ENCODE measurements at regions not wholly inside any gene's neighbourhood (a gene's known extent, or its start where the extent isn't known, plus 50 kb on each side); places are given as distances from the start of the nearest gene placed in this dataset.

- TF ChIP-seq CTCF (IDR thresholded peaks at IDR 0.05; ENCODE audit: borderline replicate concordance, extremely low read depth, insufficient read depth) = no peak
- no peak overlapping the region for H3K9ac ChIP-seq (ENCODE audit: low read length in 3 of 3)
- FAIRE-seq (no peak), DNase-seq (no peak)
- H3K4me3 ChIP-seq (ENCODE audit: low read length in 3 of 3) = no peak overlapping the region
- intact Hi-C loops (cut with DNase I) = no loop called here
- H3K4me1 ChIP-seq (ENCODE audit: control insufficient read depth in 2 of 3, insufficient read depth in 2 of 3, low read depth in 1 of 3, low read length in 3 of 3) = no peaks in the 10 kb centered on the region
- no peaks in the 10 kb centered on the region for H3K9me3 ChIP-seq (ENCODE audit: control insufficient read depth in 2 of 3, insufficient read depth in 1 of 3, low read length in 3 of 3)
- no peaks in the 10 kb centered on the region for H3K27me3 ChIP-seq (ENCODE audit: control insufficient read depth, insufficient read depth, low read length)
- no peak overlapping the region for H3K27ac ChIP-seq (ENCODE audit: low read depth in 2 of 2, low read length in 2 of 2)
- H3K36me3 ChIP-seq (ENCODE audit: control insufficient read depth in 2 of 3, insufficient read depth in 3 of 3, low read length in 3 of 3) = no peaks in the 10 kb centered on the region
These were observed 396.9 kb upstream of the CADM1 start for GRCh38 chr11:115901069-115901468.

DNA sequence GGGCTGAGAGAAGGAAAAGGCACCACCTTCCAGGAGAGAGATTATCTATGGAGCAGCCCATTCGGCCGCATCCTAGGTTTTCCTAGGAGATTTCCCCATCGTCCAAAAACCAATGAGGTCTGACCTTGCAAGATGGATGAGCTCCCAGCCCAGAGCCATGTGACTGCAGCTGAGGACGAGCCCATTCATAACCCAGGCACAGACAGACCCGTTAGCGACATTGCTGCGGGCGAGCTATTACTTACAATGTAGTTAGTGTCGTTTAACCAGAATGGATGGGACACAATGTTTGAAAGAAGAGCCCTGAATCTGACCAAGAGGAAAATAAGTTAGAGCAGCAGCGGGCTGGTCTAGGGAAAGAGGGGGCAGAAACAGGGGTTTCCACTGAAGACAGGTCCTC, 395.9 kb upstream of the CADM1 start:
- no peak for TF ChIP-seq CTCF (IDR thresholded peaks at IDR 0.05; ENCODE audit: borderline replicate concordance, extremely low read depth, insufficient read depth)
- Histone ChIP-seq H3K9ac (ENCODE audit: low read length in 3 of 3) (no peak overlapping the region), H3K27ac (ENCODE audit: low read depth in 2 of 2, low read length in 2 of 2) (no peak overlapping the region), H3K27me3 (ENCODE audit: control insufficient read depth, insufficient read depth, low read length) (no peaks in the 10 kb centered on the region), H3K9me3 (ENCODE audit: control insufficient read depth in 2 of 3, insufficient read depth in 1 of 3, low read length in 3 of 3) (no peaks in the 10 kb centered on the region), H3K4me3 (ENCODE audit: low read length in 3 of 3) (no peak overlapping the region), H3K36me3 (ENCODE audit: control insufficient read depth in 2 of 3, insufficient read depth in 3 of 3, low read length in 3 of 3) (no peaks in the 10 kb centered on the region), H3K4me1 (ENCODE audit: control insufficient read depth in 2 of 3, insufficient read depth in 2 of 3, low read depth in 1 of 3, low read length in 3 of 3) (no peaks in the 10 kb centered on the region)
- intact Hi-C loops (cut with DNase I) = no loop called here
- no peak for FAIRE-seq
- no peak for DNase-seq

GRCh38 chr11:115897707-115898106, 393.5 kb upstream of the CADM1 start:
- no peak for FAIRE-seq
- H3K9me3 ChIP-seq (ENCODE audit: control insufficient read depth in 2 of 3, insufficient read depth in 1 of 3, low read length in 3 of 3) = no peaks in the 10 kb centered on the region
- H3K4me1 ChIP-seq (ENCODE audit: control insufficient read depth in 2 of 3, insufficient read depth in 2 of 3, low read depth in 1 of 3, low read length in 3 of 3) = no peaks in the 10 kb centered on the region
- no peak overlapping the region for H3K27ac ChIP-seq (ENCODE audit: low read depth in 2 of 2, low read length in 2 of 2)
- no peak overlapping the region for H3K9ac ChIP-seq (ENCODE audit: low read length in 3 of 3)
- H3K4me3 ChIP-seq (ENCODE audit: low read length in 3 of 3) = no peak overlapping the region
- no peaks in the 10 kb centered on the region for H3K36me3 ChIP-seq (ENCODE audit: control insufficient read depth in 2 of 3, insufficient read depth in 3 of 3, low read length in 3 of 3)
- H3K27me3 ChIP-seq (ENCODE audit: control insufficient read depth, insufficient read depth, low read length) = no peaks in the 10 kb centered on the region
- intact Hi-C loops (cut with DNase I) = no loop called here
- DNase-seq = no peak
- no peak for TF ChIP-seq CTCF (IDR thresholded peaks at IDR 0.05; ENCODE audit: borderline replicate concordance, extremely low read depth, insufficient read depth)

GRCh38 chr11:115896084-115896483, 391.9 kb upstream of the CADM1 start:
- intact Hi-C loops (cut with DNase I) = no loop called here
- no peaks in the 10 kb centered on the region for H3K36me3 ChIP-seq (ENCODE audit: control insufficient read depth in 2 of 3, insufficient read depth in 3 of 3, low read length in 3 of 3)
- no peak for TF ChIP-seq CTCF (IDR thresholded peaks at IDR 0.05; ENCODE audit: borderline replicate concordance, extremely low read depth, insufficient read depth)

More at GRCh38 chr11:115896084-115896483, 391.9 kb upstream of the CADM1 start:
- Histone ChIP-seq H3K9me3 (ENCODE audit: control insufficient read depth in 2 of 3, insufficient read depth in 1 of 3, low read length in 3 of 3) (no peaks in the 10 kb centered on the region), H3K4me3 (ENCODE audit: low read length in 3 of 3) (no peak overlapping the region), H3K27me3 (ENCODE audit: control insufficient read depth, insufficient read depth, low read length) (no peaks in the 10 kb centered on the region), H3K9ac (ENCODE audit: low read length in 3 of 3) (no peak overlapping the region), H3K4me1 (ENCODE audit: control insufficient read depth in 2 of 3, insufficient read depth in 2 of 3, low read depth in 1 of 3, low read length in 3 of 3) (no peaks in the 10 kb centered on the region), H3K27ac (ENCODE audit: low read depth in 2 of 2, low read length in 2 of 2) (no peak overlapping the region)
- FAIRE-seq = no peak
- DNase-seq = no peak
